ENCODE measurements at regions not wholly inside any gene's neighbourhood (a gene's known extent, or its start where the extent isn't known, plus 50 kb on each side); places are given as distances from the start of the nearest gene placed in this dataset.
"Not testable (repeated sequence)": the region's sequence is repeated elsewhere in the genome, so short reads cannot be mapped to it uniquely, and the experiment has no call there.

DNA sequence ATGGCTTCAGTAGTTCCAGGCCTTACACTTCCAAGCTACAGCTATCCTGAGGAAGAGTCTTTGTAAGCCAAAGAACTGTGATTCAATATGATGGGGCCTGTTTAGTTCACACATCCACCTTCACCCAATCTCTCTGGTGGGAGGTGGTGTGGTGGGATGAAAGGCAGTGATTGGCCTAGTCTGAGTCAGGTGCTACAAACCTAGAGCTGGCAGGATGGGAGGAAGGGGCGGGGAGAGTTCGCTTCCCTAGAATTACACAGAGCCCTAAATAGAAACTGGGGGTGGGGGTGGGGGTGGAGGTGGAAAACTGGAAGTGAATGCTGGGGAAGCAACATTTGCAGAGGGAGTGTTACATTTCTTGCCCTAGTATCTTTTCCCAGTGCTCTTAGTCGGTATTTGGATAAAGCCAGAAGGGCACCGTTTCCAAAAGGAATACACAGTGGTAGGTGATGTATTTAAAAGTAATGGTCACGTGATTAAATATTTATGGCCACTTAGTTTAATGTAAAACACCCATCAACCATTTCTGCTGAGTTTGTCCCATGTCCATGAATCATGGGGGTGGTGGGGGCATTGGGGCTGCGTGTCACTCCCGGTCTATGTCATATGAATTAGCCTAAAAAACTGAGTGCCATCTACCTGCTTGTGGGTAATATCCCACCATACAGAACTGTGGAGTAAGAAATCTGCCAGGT, 247.6 kb upstream of the PROK2 start:
- no peak for DNase-seq

DNA sequence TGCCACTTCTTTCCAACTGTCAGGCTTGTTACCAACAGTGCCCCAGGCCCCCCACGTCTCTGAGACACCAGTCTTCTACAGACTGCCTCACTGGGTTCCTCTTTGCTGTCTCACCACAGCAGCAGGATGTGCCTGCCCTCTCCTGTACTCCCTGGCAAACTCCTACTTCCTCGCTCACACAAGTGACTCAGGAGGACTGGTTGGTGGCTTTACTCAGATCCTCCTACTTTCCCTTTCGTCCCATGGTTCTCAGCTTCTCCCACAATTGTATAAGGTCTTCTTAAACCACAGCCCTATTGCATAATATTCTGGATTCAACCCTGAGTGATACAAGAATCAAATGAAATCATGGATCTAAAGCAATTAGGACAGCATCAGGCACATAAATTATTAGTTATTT, 246.6 kb upstream of the PROK2 start:
- DNase-seq: no peak

DNA sequence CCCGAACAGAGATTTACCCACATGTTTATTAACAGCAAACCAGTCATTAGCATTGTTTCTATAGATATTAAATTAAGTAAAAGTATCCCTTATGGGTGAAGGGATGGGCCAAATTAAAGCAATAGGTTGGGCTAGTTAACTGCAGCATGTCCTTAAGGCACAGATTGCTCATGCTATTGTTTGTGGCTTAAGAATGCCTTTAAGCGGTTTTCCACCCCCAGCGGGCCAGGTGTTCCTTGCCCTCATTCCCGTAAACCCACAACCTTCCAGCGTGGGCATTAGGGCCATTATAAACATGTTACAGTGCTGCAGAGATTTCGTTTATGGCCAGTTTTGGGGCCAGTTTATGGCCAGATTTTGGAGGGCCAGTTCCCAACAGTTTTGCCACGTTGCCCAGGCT, 245.3 kb upstream of the PROK2 start:
- DNase-seq: not testable (repeated sequence)

- not testable (repeated sequence) for DNase-seq
Measured at GRCh38 chr3:72028726-72029125, 243.8 kb upstream of the PROK2 start.

- DNase-seq: not testable (repeated sequence)
Measured at GRCh38 chr3:72028307-72028706, 243.4 kb upstream of the PROK2 start.

- not testable (repeated sequence) for DNase-seq
Measured at GRCh38 chr3:72027728-72028127, 242.8 kb upstream of the PROK2 start.

GRCh38 chr3:72022027-72022426, 237.1 kb upstream of the PROK2 start:
- DNase-seq: no peak

GRCh38 chr3:72021531-72021930, 236.6 kb upstream of the PROK2 start:
- no peak for DNase-seq

DNA sequence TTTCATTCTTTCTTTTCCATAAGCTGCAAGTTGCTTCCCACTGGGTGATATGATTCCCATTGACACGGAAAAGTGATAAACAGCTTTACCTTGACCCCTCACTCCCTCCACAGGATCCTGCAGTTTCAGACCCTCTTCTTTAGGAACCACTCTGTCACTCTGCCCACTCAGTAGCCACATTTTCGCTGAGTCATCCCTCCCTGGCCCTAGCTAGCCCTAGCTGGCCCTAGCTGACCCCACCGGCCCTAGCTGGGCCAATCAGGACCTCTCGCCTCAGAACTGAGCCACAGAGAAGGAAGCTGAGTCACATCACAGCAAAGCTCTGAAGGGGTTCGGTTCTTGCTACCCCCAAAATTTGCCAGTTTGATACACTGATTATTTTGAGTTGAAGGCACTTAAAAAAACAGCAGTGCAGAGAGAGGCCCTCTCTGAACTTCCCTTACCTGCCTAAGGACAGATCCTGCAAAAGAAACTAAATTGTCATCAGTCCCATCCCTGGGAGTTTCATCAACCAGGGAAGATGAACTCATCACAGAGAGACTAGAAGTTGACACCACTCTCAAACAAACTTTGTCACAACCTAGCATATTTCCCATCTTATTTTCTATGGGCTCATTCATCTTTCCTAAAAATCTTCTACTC, 233.5 kb upstream of the PROK2 start:
- DNase-seq: no peak

- DNase-seq: no peak
Measured at GRCh38 chr3:72017935-72018334, 233.0 kb upstream of the PROK2 start.

- DNase-seq: no peak
Measured at GRCh38 chr3:72017311-72017710, 232.4 kb upstream of the PROK2 start.

DNA sequence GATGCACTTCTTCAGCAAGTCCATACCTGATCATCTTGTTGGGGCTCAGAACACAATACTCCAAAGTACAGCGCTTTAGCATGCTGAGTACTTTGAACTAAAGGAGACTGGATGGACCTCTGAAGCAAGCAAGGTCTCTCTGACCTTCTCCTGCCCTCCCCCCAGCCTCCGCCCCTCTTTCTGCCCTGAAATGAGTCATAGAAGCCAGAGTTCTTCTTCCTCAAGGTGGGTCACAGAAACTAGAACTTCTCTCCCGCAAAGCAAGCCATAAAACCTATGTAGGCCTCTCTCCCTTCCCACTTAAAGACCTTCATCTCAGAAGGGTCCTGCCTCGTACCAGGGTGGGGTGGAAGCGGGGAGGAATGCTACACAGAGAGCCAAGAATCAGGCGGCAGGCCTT, 230.5 kb upstream of the PROK2 start:
- DNase-seq: no peak

GRCh38 chr3:72013084-72013483, 228.1 kb upstream of the PROK2 start:
- DNase-seq: no peak

DNA sequence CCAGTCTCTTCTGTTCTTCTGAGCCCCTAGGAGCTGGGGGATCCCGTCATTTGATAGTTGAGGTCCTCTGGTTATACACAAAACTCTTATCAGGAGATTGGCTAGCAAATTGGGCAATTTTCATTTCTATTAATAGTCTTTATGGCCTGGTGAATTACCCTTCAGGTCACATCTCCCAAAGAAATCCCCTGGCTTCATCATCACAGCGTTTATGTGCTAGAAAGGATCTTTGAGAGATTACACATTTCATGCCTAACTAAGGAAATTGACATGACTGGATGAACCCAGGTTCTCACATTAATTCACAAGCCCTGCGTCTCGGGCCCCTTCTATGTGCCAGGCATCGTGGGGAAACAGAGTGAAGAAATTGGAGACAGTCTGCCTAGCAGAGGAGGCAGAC, 227.4 kb upstream of the PROK2 start:
- DNase-seq: no peak

- no peak for DNase-seq
Measured at GRCh38 chr3:72011485-72011884, 226.5 kb upstream of the PROK2 start.

DNA sequence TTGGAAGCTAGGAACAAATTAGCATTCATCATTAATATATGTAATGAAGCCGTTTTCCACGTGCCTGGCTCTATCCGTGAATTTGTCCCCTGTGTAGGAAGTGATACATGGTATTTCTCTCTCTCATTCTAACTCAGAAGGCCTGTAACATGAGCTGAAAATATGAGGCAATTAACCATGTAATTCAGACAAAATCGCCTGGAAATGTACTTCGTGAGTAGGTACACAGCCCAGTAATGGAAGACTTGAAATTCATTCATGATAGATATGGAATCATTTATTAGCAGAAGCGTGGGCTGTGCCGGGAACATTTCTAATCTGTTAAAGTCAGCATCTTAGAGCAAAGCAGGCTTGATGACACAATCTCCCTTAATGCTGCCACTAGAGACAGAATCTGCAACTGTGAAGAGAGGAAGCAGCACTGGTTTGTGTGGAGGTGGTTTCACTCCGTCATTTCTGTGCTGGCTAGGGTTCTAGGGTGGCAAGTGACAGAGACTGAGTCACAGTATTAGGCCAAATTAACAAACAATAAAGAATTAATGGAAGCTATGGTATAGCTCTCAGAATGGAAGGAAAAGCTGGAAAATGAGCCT, 225.0 kb upstream of the PROK2 start:
- DNase-seq: no peak

GRCh38 chr3:72008226-72008996, 223.5 kb upstream of the PROK2 start:
- no peak for DNase-seq

DNA sequence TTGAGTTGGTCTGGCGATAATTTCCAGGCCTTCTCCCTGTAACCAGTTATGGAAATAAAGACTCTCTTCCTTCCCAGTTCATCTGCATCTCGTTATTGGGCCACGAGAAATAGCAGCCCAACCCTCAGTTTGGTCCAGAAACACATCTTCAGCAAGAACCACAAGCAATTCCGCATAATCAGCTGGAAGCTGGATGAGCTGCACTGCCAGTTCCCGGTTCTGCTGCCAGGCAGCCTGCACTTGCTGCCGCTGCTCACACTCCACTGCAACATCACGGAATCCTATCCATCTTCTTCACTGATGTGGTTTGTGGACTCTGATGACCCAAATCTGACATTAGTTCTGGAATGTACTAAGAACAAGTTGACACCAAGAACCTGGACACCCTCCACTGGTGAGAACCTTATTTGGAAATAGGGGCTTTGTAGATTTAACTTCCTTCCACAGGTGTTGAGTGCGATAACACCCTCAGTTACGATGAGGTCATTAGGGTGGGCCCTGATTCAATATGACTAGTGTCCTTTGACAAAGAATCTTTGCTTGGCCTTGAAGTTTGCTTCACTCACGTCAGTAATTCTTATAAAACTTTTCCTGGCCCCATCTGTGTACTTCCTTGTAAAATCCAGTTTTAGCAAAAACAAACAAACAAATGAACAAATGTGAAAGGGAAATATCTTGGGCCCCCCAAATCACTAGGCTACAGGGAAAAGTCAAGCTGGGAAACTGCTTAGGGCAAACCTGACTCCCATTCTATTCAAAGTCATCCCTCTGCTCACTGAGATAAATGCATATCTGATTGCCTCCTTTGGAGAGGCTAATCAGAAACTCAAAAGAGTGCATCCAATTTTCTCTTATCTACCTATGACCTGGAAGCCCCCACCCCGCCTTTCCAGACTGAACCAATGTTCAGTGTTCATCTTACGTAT, 221.9 kb upstream of the PROK2 start:
- no peak for DNase-seq

DNA sequence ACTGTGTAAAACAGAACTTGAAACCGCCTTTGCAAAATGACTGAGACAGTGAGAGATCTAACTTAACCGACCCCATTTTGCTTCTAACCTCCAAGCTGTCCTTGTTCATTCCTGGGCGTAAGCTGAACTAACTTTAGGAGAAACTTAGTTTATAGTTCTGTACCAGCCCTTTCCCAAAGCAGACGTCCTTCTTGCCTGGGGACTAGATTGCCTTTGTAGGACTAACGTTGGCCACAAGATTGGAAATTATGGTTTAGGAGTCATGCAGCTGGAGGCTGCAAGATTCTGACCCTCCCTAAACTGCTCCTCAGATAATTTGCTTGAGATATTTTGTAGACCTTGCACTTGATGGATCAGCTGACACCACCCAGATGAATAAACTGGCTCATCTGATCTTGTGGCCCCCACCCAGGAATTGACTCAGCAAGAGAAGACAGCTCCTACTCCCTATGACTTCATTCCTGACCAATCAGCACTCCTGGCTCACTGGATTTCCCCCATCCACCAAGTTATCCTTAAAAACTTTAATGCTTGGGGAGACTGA, 219.9 kb upstream of the PROK2 start:
- no peak for DNase-seq

- DNase-seq: no peak
Measured at GRCh38 chr3:72003936-72004335, 219.0 kb upstream of the PROK2 start.

GRCh38 chr3:72001758-72002157, 216.8 kb upstream of the PROK2 start:
- DNase-seq: no peak

DNA sequence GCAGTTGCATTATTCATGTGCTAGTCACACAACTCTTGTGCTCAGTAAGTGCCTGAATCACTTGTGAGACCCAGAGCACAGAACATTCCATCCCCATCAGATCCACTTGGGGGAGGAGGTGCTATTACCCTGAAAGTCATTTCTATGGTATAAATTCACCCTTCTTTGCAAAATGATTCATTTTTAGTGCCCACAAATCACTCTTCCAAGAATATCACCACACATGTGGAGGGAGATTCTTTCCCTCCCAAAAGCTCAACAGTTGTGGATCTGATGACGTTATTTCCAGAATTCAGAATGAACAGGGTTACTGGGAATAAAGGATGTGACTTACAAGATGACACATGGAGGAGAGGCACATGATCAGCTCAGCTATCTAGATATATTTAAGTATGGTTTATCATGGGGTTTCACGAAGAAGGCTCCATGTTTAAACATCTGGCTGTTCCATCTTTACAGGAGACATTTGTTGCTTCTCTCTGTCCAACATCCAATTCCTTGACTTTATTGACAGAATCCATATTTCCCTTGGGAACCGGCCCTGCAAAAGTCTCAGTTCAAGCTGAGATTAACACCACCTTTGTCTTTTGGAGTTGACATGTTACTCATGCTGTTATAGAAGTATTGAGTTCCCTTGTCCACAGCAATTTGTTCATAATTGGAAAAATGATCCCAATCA, 214.2 kb upstream of the PROK2 start:
- DNase-seq: no peak
